H1 (cell line): ENCODE measurements at regions not wholly inside any gene's neighbourhood (a gene's known extent, or its start where the extent isn't known, plus 50 kb on each side); places are given as distances from the start of the nearest gene placed in this dataset.

Source experiments
- CTCF ChIA-PET: fragments of 300-600 bp; sonication (Branson Sonifier 250); formaldehyde crosslinking; loops from one replicate; lab custom pipeline; 2021; ENCODE audit not compliant: partially characterized antibody; lab: Charles Lee
- POLR2A ChIA-PET: fragments of 300-600 bp; sonication (Branson Sonifier 250); formaldehyde crosslinking; loops from one replicate; lab custom pipeline; 2021; ENCODE audit warnings: inconsistent platforms; ENCODE audit not compliant: partially characterized antibody; lab: Charles Lee
- DNase-seq, 2 experiments: peaks; one replicate each; pipeline versions ENCODE4 v3.0.0 to v3.0.0-alpha.2; 2010 to 2022; ENCODE audit warnings: low spot score in 2 of 2, low read depth in 1 of 2, mixed read lengths in 1 of 2
- FAIRE-seq: peaks from 2 replicates; lab custom pipeline; 2011; peaks lifted over from hg19 to GRCh38; lab: Jason Lieb, UNC
- H2AFZ ChIP-seq: 2 replicates; pipeline ENCODE4 v1.8.1; 2012; ENCODE audit warnings: low read length, inconsistent platforms
- H2AK5ac ChIP-seq: 2 replicates; pipeline ENCODE4 v1.6.1; 2013; ENCODE audit warnings: low read depth, low read length
- H2BK120ac ChIP-seq: replicated peaks from 2 replicates; pipeline ENCODE3; 2013; ENCODE audit warnings: low read depth, low read length, inconsistent platforms
- H2BK12ac ChIP-seq: 2 replicates; pipeline ENCODE4 v1.6.1; 2013; ENCODE audit warnings: low read depth, low read length
- H2BK15ac ChIP-seq: 2 replicates; pipeline ENCODE4 v1.6.1; 2013; ENCODE audit warnings: low read length
- H2BK20ac ChIP-seq: 2 replicates; pipeline ENCODE4 v1.6.1; 2013; ENCODE audit warnings: low read length
- H2BK5ac ChIP-seq: 2 replicates; pipeline ENCODE4 v1.6.1; 2013; ENCODE audit warnings: low read depth, low read length
- H3K14ac ChIP-seq: 2 replicates; pipeline ENCODE4 v1.6.1; 2013; ENCODE audit warnings: inconsistent platforms; ENCODE audit not compliant: insufficient read length
- H3K18ac ChIP-seq: 2 replicates; pipeline ENCODE4 v1.6.1; 2013; ENCODE audit warnings: low read length; ENCODE audit errors: extremely low read depth
- H3K23ac ChIP-seq: 2 replicates; pipeline ENCODE4 v1.6.1; 2013; ENCODE audit warnings: inconsistent platforms; ENCODE audit not compliant: insufficient read length
- H3K23me2 ChIP-seq: 2 replicates; pipeline ENCODE4 v1.6.1; 2013; ENCODE audit warnings: low read depth, low read length
- H3K27ac ChIP-seq: 2 replicates; pipeline ENCODE4 v1.6.1; 2011; ENCODE audit warnings: low read depth, low read length, inconsistent platforms
- H3K27me3 ChIP-seq, 4 experiments: replicated peaks in 1 of 4; 1 replicate in 1 of 4; 2 replicates in 3 of 4; pipeline versions ENCODE4 v1.6.1 to v1.8.1; 2011 to 2013; ENCODE audit warnings: low read length in 3 of 4, mild to moderate bottlenecking in 3 of 4, inconsistent platforms in 2 of 4, mixed read lengths in 2 of 4, moderate library complexity in 1 of 4; ENCODE audit not compliant: control insufficient read depth in 3 of 4, insufficient read depth in 3 of 4; ENCODE audit errors: extremely low read depth in 1 of 4
- H3K36me3 ChIP-seq, 4 experiments: 2 replicates each; pipeline versions ENCODE4 v1.6.1 to v1.8.1; 2011 to 2013; ENCODE audit warnings: mild to moderate bottlenecking in 4 of 4, low read length in 3 of 4, moderate library complexity in 2 of 4, control low read depth in 1 of 4, inconsistent platforms in 1 of 4; ENCODE audit not compliant: insufficient read depth in 4 of 4, control insufficient read depth in 2 of 4
- H3K4ac ChIP-seq: replicated peaks from 2 replicates; pipeline ENCODE3; 2013; ENCODE audit warnings: low read length, low read depth, mixed read lengths, inconsistent platforms; ENCODE audit not compliant: insufficient read length
- H3K4me1 ChIP-seq, 4 experiments: replicated peaks in 1 of 4; 1 replicate in 1 of 4; 2 replicates in 3 of 4; pipeline versions ENCODE4 v1.6.1 to v1.8.1; 2011 to 2013; ENCODE audit warnings: low read length in 3 of 4, inconsistent platforms in 2 of 4, mixed read lengths in 1 of 4; ENCODE audit not compliant: insufficient read depth in 4 of 4, control insufficient read depth in 3 of 4
- H3K4me2 ChIP-seq, 2 experiments: 2 replicates each; pipeline versions ENCODE4 v1.6.1 to v1.8.1; 2011 to 2013; ENCODE audit warnings: low read depth in 2 of 2, low read length in 2 of 2, control low read depth in 1 of 2, inconsistent platforms in 1 of 2, mild to moderate bottlenecking in 1 of 2; ENCODE audit not compliant: insufficient read depth in 1 of 2
- H3K4me3 ChIP-seq, 4 experiments: fragments of 200-600, 300-600 bp in 1 of 4; sonication (generic), shearing (Covaris generic), sonication (Bioruptor Twin) in 1 of 4; 2 replicates each; pipeline versions ENCODE4 v1.5.1 to v1.8.1; 2011 to 2016; ENCODE audit warnings: low read length in 4 of 4, low read depth in 3 of 4, control low read depth in 2 of 4, inconsistent platforms in 2 of 4, mild to moderate bottlenecking in 2 of 4, mixed read lengths in 1 of 4, moderate library complexity in 1 of 4; ENCODE audit not compliant: insufficient read depth in 2 of 4; ENCODE audit errors: extremely low read depth in 1 of 4
- H3K56ac ChIP-seq: replicated peaks from 2 replicates; pipeline ENCODE3; 2013; ENCODE audit warnings: low read depth, mild to moderate bottlenecking, mixed read lengths, low read length, inconsistent platforms; ENCODE audit not compliant: insufficient read length
- H3K79me1 ChIP-seq: 2 replicates; pipeline ENCODE4 v1.6.1; 2013; ENCODE audit warnings: low read depth, low read length, control low read depth
- H3K79me2 ChIP-seq, 2 experiments: 2 replicates each; pipeline versions ENCODE4 v1.6.1 to v1.8.1; 2012 to 2013; ENCODE audit warnings: low read length in 2 of 2, mild to moderate bottlenecking in 2 of 2, inconsistent platforms in 1 of 2; ENCODE audit not compliant: insufficient read depth in 2 of 2, control insufficient read depth in 1 of 2
- H3K9ac ChIP-seq, 4 experiments: replicated peaks in 1 of 4; 1 replicate in 1 of 4; 2 replicates in 3 of 4; pipeline versions ENCODE4 v1.6.1 to v1.8.1; 2011 to 2013; ENCODE audit warnings: low read depth in 3 of 4, low read length in 3 of 4, control low read depth in 2 of 4, mild to moderate bottlenecking in 2 of 4, moderate library complexity in 2 of 4, inconsistent platforms in 1 of 4; ENCODE audit errors: extremely low read depth in 1 of 4
- H3K9me3 ChIP-seq, 2 experiments: 2 replicates each; pipeline versions ENCODE4 v1.6.1 to v1.8.1; 2012 to 2013; ENCODE audit warnings: mild to moderate bottlenecking in 2 of 2, moderate library complexity in 2 of 2, control low read depth in 1 of 2, inconsistent platforms in 1 of 2, low read depth in 1 of 2, low read length in 1 of 2, mixed read lengths in 1 of 2; ENCODE audit not compliant: insufficient read depth in 2 of 2
- H4K20me1 ChIP-seq, 2 experiments: replicated peaks in 1 of 2; 2 replicates each; pipeline versions ENCODE3 to v1.8.1; 2011 to 2013; ENCODE audit warnings: inconsistent platforms in 2 of 2, low read length in 2 of 2, mild to moderate bottlenecking in 1 of 2; ENCODE audit not compliant: insufficient read depth in 2 of 2, control insufficient read depth in 1 of 2
- H4K5ac ChIP-seq: 2 replicates; pipeline ENCODE4 v1.6.1; 2013; ENCODE audit warnings: low read length, low read depth, mixed read lengths, inconsistent platforms; ENCODE audit not compliant: insufficient read length
- H4K8ac ChIP-seq: 2 replicates; pipeline ENCODE4 v1.8.0; 2013; ENCODE audit warnings: mild to moderate bottlenecking, moderate library complexity, low read length, inconsistent platforms; ENCODE audit not compliant: insufficient read depth; ENCODE audit errors: extremely low read depth
- H4K91ac ChIP-seq: replicated peaks from 2 replicates; pipeline ENCODE3; 2013; ENCODE audit warnings: low read length, mixed read lengths, inconsistent platforms; ENCODE audit not compliant: insufficient read length
- ASH2L ChIP-seq: fragments of 200-600, 300-600 bp; sonication (generic); IDR thresholded peaks from one replicate; pipeline ENCODE4 v1.7.1; 2017; ENCODE audit warnings: low read length
- JUN ChIP-seq: IDR thresholded peaks from 2 replicates; pipeline ENCODE4 v1.6.1; 2011; ENCODE audit warnings: low read depth, mild to moderate bottlenecking, improper control_type of control experiment, low read length
- WGBS, 2 experiments: shearing (Covaris generic) in 1 of 2; methylation state at CpG; one replicate each; pipeline versions ENCODE4 v1.1.6 to v1.1.7; 2013 to 2015; ENCODE audit warnings: low lambda C conversion rate in 2 of 2, mixed read lengths in 2 of 2, inconsistent platforms in 1 of 2, low coverage in 1 of 2, missing lambda C conversion rate in 1 of 2; ENCODE audit not compliant: insufficient replicate concordance in 2 of 2, insufficient coverage in 1 of 2, insufficient read length in 1 of 2; ENCODE audit errors: extremely low coverage in 1 of 2, missing lambda C conversion rate in 1 of 2; 5-methylcytosine and 5-hydroxymethylcytosine counted together

GRCh38 chr1:88140325-88140724 lies 543.7 kb upstream of the PKN2 start:
- Histone ChIP-seq H3K4ac (no peak overlapping the region), H2BK15ac (no peak overlapping the region), H3K4me3 (no peak overlapping the region), H3K27ac (no peak overlapping the region), H3K27me3 (no peaks in the 10 kb centered on the region), H2AK5ac (no peak overlapping the region), H3K9me3 (no peaks in the 10 kb centered on the region), H2BK20ac (no peak overlapping the region), H2AFZ (no peak overlapping the region), H3K14ac (no peak overlapping the region), H3K18ac (no peak overlapping the region), H3K23ac (no peak overlapping the region), H4K8ac (no peak overlapping the region), H3K36me3 (no peaks in the 10 kb centered on the region), H2BK5ac (no peak overlapping the region), H2BK120ac (no peak overlapping the region), H4K20me1 (no peaks in the 10 kb centered on the region), H3K79me1 (no peaks in the 10 kb centered on the region), H3K9ac (no peak overlapping the region), H4K5ac (no peak overlapping the region), H3K4me2 (no peak overlapping the region), H3K79me2 (no peaks in the 10 kb centered on the region), H2BK12ac (no peak overlapping the region), H4K91ac (no peak overlapping the region), H3K56ac (no peak overlapping the region), H3K4me1 (peaks cover 0 to 14% (median 0%) of the 10 kb centered on the region in 4 experiments; a peak in 1 of 7 replicates), H3K23me2 (no peaks in the 10 kb centered on the region)
- no peak for FAIRE-seq
- WGBS, 2 experiments: 90% methylated on average over 1 of the region's 1 CpG; no CpG with 5 or more reads in 1 of the 2 experiments
- no peak for DNase-seq
- ChIA-PET POLR2A (no interaction called here), CTCF (no interaction called here)
- TF ChIP-seq JUN (no peak), ASH2L (no peak)
